LNCAP (cell line): ENCODE measurements at regions not wholly inside any gene's neighbourhood (a gene's known extent, or its start where the extent isn't known, plus 50 kb on each side); places are given as distances from the start of the nearest gene placed in this dataset.

ENCODE experiments used
- CTCF ChIP-seq: fragments of 450-650 bp; IDR thresholded peaks from 2 replicates; pipeline ENCODE4 v1.5.1; 2017; ENCODE audit warnings: mild to moderate bottlenecking

GRCh38 chr16:6031102-6031501, 933.5 kb upstream of the EEF2KMT start:
- TF ChIP-seq CTCF, result no peak

GRCh38 chr16:6027733-6028132, 930.1 kb upstream of the EEF2KMT start:
- TF ChIP-seq CTCF, result no peak

GRCh38 chr16:6023449-6023848, 925.9 kb upstream of the EEF2KMT start:
- TF ChIP-seq CTCF, result no peak

GRCh38 chr16:6021276-6021943, 923.8 kb upstream of the EEF2KMT start:
- no peak for TF ChIP-seq CTCF

DNA sequence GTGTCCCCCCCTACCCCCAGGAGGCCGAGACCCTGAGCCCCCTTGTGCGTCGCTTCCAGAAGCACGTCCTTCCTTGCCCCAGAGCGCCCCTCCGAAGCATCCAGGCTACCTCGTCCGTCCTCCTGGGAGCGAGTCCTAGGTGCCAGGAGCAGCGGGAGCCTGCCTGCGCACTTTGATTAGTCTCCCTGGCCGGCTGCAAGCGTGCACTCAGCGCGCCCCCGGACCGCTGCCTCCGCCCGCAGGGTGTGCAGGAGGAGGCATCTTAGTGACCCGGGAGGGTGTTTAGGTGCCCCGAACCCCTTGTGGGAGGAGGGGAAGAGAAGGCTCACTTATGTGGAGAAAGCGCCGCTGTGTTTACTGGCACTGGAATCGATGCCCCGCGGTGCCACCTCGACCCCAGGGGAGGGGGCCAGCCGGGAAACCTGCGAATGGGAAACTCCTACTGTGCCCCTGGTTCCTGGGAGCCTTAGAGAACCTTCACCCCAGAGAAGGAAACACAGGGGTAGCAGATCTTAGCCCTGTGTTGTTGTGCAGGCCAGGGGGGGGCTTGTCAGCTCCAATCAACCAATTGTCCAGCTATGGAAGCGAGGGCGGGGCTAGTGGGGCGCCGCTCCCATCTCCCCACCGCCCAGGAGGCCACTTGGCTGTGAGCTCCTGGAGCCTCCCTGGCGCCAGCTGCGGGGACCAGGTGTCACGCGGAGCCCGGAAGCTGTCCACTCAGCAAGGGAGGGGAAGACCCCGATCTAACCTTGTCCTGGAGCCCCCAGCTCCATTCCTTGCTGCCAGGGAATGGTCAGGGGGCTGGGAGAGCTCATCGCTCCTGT, 922.8 kb upstream of the EEF2KMT start:
- TF ChIP-seq CTCF, result no peak

- TF ChIP-seq CTCF, result no peak
Measured at GRCh38 chr16:6019490-6019991, 921.9 kb upstream of the EEF2KMT start.

DNA sequence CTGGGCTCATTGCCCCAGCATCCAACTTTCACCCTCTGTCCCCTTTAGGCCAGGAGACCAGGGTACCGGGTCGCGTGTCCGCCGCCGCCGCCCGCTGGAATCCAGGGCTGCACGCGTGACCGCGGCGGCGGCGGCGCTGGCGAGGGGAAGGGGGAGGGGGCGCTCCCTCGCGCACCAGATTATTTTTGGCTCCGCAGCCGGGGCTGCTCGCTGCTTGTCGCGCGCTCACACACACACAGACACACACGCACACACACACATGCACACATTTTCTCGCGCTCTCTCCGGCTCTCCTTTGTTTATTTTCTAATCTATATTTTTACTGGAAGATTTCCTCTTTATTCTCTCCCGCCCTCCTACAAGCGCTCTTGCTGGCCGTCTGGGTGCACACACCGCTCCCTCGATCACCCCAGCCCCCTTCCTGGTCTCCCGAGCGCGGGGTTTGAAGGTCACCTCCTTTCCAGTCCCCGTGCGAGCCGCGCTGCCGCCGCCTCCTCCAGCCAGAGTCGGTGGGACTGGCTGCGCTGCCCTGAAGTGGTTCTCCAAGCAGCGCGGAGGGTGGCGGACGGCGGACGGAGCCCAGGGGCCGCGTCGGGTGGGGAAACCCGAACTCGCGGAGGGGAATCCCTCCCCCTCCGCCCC, 921.4 kb upstream of the EEF2KMT start:
- no peak for TF ChIP-seq CTCF
